ENCODE measurements at regions not wholly inside any gene's neighbourhood (a gene's known extent, or its start where the extent isn't known, plus 50 kb on each side); places are given as distances from the start of the nearest gene placed in this dataset.
"Not testable (repeated sequence)": the region's sequence is repeated elsewhere in the genome, so short reads cannot be mapped to it uniquely, and the experiment has no call there.

DNA sequence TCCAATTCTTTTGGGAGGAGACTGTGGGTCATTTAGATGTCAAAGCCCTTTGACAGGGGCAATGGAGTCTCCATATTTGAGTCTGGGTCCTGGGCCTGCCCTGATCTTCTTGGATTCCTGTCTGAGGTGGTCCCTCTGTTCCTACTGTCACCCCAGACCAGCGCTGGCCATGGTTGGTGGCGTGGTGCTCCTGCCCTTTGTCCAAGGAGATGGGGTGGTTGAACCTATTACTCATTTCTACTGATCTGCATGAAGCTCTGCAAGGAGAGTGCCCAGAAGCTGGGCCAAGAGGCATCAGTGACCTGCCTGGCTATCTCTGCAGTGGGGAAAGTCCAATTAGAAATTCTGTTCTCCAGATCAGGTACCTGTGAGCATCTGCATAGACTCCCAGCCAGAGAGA, 355.6 kb upstream of the NUPR2 start:
- FAIRE-seq (no peak), DNase-seq (ENCODE audit: low spot score in 2 of 2) (no peak)

DNA sequence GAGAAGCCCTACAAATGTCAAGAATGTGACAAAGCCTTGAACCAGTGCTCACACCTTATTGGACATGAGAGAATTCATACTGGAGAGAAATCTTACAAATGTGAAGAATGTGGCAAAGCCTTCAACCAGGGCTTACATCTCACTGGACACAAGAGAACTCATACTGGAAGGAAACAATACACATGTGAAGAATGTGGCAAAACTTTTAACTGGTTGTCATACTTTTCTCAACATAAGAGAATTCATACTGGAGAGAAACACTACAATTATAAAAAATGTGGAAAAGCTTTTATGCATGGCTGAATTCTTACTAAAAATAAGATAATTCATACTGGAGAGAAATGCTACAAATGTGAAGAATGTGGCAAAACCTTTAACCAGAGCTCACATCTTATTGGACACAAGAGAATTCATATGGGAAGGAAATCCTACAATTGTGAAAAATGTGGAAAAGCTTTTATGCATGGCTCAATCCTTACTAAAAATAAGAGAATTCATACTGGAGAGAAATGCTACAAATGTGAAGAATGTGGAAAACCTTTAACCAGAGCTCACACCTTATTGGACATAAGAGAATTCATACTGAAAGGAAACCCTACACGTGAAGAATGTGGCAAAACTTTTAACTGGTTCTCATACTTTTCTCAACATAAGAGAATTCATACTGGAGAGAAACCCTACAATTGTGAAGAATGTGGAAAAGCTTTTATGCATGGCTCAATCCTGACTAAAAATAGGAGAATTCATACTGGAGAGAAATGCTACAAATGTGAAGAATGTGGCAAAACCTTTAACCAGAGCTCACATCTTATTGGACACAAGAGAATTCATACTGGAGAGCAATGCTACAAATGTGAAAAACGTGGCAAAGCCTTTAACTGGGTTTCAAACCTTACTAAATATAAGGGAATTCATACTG, 350.6 kb upstream of the NUPR2 start:
- peak; percentile 8 for FAIRE-seq
- DNase-seq (ENCODE audit: low spot score in 2 of 2): not testable (repeated sequence)

DNA sequence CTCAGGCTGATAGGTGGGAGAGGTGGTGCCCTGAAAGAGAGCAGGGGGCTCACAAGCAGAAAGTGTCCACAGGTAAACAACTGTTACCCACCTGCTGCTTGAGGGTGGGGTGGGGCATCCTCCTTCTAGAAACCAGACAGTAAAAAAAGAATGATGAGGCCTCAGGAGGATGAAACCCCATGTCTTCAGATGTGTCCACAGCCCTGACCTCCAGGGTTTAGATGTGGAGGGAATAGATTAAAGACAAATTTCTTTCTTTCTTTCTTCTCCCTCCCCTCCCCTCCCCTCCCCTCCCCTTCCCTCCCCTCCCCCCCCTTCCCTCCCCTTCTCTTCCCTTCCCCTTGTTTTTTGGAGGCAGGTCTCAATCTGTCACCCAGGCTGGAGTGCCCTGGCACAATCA, 333.5 kb upstream of the NUPR2 start:
- no peak for DNase-seq (ENCODE audit: low spot score in 2 of 2)
- FAIRE-seq: no peak

DNA sequence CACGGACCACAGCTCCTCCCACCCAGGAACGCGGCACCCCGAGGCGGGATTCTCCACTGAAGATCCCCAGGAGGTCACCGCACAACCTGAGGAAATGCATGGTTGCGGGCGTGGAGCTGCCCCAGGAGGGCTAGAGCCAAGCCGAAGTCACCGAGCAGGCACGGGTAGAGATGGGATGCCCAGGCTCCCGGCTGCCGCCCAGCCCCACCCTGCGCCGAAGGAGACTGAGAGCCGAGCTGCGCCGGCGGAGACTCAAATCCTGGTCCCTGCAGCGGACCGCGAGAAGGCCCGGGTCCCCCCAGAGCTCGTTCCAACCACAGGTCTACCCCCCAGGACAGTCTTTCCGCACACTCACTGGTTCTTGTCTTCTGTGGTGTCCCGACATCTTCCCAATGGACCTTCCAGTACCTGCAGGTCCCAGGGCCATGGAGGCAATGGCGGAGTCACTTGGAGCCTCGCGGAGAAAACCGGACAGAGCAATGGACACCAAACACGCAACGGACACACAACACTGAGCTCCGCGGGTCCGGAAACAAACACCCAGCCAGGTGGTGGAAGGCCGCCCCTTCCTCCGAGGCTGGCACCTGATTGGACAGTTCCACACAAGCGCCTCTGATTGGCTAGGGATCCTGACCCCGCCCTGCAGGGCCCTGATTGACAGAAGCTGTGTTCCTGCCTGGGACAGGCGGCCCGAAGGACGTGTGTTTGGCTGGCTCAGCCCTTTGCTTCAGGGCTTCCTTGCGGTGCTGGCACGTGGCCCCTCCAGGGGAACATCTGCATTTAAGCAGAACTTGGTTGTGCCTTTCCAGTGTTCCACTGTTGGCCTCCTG, 331.9 kb upstream of the NUPR2 start:
- FAIRE-seq: no peak
- DNase-seq (ENCODE audit: low spot score in 2 of 2): no peak

DNA sequence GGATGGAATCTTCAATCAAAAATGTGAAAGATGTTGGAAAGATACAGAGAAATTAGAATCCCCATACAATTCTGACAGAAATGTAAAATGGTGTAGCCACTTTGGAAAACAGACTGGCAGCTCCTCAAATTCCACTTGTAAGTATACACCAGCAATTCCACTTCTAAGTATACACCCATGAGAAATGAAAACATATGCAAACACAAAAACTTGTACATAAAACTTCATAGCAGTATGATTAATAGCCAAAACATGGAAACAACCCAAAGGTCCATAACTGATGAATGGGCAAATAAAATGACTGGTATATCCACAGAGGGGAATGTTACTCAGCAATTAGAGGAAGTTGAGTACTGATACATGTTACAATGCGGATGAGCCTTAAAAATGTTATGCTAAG, 304.3 kb upstream of the NUPR2 start:
- not testable (repeated sequence) for DNase-seq (ENCODE audit: low spot score in 2 of 2)

DNA sequence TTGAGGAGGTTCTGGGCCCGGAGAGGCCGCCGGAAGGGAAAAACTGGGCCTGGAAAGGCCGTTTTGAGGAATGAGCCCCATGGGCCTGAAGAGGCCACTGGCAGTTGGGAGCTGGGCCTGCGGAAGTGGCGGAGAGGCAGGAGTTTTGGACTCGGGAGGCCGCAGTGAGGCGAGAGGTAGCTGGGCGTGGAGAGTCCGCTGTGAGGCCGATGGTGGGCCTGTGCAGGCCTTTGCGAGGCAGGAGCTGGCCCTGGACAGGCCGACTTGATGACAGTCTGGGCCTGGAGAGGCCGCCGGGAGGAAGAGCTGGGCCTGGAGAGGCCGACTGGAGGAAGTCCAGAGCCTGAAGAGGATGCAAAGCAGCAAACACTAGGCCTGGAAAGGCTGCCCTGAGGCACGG, 259.0 kb upstream of the NUPR2 start:
- DNase-seq (ENCODE audit: low spot score in 2 of 2) (no peak), FAIRE-seq (no peak)

More for the DNA sequence above, 304.3 kb upstream of the NUPR2 start:
- FAIRE-seq: not testable (repeated sequence)

DNA sequence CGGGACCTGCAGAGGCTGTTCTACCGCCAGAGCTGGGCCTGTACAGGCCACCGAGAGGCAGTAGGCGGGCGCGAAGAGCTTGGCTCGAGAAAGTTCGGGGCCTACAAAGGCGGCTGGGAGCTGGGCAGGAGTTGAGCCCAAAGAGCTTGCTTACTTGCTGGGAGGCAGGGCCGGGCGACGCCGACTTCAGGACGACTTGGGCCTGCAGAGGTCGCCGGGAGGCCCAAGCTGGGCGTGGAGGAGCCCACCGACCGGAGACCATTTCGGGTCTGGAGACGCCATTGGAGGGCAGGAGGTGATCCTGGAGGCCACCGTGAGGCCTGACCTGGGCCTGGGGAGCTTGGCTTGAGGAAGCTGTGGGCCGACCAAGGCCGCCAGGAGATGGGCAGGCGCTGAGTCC, 258.4 kb upstream of the NUPR2 start:
- not testable (repeated sequence) for FAIRE-seq; DNase-seq (ENCODE audit: low spot score in 2 of 2)

DNA sequence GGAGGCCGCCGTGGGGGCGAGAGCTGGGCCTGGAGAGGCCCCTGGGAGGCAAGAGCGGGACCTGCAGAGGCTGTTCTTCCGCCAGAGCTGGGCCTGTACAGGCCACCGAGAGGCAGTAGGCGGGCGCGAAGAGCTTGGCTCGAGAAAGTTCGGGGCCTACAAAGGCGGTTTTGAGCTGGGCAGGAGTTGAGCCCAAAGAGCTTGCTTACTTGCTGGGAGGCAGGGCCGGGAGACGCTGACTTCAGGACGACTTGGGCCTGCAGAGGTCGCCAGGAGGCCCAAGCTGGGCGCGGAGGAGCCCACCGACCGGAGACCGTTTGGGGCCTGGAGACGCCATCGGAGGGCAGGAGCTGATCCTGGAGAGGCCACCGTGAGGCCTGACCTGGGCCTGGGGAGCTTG, 257.1 kb upstream of the NUPR2 start:
- DNase-seq (ENCODE audit: low spot score in 2 of 2); FAIRE-seq: not testable (repeated sequence)

DNA sequence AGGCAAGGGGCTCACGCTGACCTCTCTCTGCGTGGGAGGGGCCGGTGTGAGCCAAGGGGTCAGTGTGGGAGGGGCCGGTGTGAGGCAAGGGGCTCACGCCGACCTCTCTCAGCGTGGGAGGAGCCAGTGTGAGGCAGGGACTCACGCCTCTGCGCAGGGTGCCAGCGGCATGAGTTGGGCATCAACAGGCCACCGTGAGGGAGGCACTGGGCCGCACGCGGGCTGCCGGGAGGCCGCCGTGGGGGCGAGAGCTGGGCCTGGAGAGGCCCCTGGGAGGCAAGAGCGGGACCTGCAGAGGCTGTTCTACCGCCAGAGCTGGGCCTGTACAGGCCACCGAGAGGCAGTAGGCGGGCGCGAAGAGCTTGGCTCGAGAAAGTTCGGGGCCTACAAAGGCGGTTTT, 255.6 kb upstream of the NUPR2 start:
- not testable (repeated sequence) for FAIRE-seq

DNA sequence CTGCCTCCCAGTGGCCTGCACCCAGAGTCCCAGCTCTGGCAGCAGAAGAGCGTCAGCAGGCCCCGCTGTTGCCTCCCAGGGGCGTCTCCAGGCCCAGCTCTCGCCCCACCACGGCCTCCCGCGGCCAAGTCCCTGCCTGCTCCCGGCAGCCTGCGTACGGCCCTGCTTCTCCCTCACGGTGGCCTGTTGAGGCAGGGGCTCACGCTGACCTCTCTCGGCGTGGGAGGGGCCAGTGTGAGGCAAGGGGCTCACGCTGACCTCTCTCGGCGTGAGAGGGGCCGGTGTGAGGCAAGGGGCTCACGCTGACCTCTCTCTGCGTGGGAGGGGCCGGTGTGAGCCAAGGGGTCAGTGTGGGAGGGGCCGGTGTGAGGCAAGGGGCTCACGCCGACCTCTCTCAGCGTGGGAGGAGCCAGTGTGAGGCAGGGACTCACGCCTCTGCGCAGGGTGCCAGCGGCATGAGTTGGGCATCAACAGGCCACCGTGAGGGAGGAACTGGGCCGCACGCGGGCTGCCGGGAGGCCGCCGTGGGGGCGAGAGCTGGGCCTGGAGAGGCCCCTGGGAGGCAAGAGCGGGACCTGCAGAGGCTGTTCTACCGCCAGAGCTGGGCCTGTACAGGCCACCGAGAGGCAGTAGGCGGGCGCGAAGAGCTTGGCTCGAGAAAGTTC, 254.1 kb upstream of the NUPR2 start:
- not testable (repeated sequence) for FAIRE-seq; DNase-seq (ENCODE audit: low spot score in 2 of 2)

More for the DNA sequence above, 255.6 kb upstream of the NUPR2 start:
- not testable (repeated sequence) for DNase-seq (ENCODE audit: low spot score in 2 of 2)

DNA sequence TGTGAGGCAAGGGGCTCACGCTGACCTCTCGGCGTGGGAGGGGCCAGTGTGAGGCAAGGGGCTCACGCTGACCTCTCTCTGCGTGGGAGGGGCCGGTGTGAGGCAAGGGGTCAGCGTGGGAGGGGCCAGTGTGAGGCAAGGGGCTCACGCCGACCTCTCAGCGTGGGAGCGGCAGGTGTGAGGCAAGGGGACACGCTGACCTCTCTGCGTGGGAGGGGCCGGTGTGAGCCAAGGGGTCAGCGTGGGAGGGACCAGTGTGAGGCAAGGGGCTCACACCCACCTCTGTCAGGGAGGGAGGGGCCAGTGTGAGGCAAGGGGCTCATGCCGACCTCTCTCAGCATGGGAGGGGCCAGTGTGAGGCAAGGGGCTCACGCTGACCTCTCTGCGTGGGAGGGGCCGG, 251.7 kb upstream of the NUPR2 start:
- FAIRE-seq; DNase-seq (ENCODE audit: low spot score in 2 of 2): not testable (repeated sequence)

DNA sequence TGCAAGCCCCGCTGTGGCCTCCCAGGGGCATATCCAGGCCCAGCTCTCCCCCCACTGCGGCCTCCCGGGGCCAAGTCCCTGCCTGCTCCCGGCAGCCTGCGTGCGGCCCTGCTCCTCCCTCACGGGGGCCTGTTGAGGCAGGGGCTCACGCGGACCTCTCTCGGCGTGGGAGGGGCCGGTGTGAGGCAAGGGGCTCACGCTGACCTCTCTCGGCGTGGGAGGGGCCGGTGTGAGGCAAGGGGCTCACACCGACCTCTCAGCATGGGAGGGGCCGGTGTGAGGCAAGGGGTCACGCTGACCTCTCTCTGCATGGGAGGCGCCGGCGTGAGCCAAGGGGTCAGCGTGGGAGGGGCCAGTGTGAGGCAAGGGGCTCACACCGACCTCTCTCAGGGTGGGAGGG, 251.2 kb upstream of the NUPR2 start:
- DNase-seq (ENCODE audit: low spot score in 2 of 2); FAIRE-seq: not testable (repeated sequence)

DNA sequence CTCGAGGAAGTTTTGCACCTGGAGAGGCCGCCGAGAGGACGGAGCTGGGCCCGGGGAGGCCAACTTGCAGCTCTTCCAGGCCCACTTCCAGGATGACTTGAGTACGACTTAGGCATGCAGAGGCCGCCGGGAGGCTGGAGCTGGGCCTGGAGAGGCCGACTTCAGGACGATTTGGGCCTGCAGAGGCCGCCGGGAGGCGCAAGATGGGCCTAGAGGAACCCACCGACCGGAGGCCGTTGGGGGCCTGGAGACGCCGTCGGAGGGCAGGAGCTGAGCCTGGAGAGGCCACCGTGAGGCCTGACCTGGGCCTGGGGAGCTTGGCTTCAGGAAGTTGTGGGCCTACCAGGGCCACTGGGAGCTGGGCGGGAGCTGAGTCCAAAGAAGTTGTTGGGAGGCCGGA, 250.5 kb upstream of the NUPR2 start:
- DNase-seq (ENCODE audit: low spot score in 2 of 2); FAIRE-seq: not testable (repeated sequence)

DNA sequence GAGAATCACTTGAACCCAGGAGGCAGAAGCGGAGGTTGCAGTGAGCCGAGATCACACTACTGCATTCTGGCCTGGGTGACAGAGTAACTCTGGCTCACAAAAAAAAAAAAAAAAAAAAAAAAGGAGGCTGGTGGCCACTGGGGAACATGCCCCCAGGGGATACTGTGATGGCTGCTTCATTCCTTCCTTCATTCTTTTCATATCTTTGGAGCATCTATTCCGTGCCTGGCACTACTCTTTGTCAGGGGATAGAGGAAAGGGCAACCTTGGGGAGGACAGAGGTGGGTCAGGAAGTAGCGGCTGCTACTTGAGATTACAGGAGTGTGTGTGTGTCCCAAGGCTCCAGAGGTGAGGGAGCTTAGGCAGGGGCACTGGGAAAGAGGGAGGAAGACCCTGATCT, 236.4 kb upstream of the NUPR2 start:
- not testable (repeated sequence) for FAIRE-seq; DNase-seq (ENCODE audit: low spot score in 2 of 2)

DNA sequence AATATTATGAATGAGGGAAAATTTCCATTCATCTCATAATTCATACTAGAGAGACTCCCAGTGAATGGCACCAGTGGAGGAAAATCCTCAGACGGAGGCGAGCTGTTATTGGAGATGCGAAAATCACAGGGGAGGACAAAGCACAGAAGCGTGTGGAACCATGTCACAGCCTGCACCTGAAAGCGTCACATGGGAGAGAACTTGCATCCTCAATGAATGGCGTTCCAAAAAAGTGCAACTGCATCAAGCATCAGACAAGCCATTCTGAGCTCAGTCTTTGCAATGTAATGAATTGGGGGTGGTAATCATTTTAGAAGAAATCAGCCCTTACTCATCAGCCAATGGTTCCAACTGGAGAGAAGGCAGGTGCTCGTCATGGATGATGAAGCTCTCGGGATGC, 235.0 kb upstream of the NUPR2 start:
- not testable (repeated sequence) for FAIRE-seq; DNase-seq (ENCODE audit: low spot score in 2 of 2)

DNA sequence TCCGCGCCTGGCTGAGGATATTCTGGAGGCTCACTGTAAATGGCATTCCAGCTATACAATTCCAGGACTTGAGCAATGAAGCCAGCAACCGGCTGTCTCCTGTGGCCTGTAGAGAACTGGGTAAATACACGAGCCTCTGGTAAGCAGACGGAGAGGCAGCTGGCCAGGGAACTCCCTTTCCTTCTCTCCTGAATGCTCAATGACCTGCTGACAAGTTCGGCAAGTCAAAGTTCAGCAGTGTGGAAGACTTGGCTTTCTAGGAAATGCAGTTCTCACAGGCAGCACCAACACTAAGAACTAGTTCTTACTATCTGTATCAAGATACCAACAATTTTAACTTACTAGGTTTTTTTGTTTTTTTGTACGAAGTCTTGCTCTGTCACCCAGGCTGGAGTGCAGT, 232.1 kb upstream of the NUPR2 start:
- FAIRE-seq; DNase-seq (ENCODE audit: low spot score in 2 of 2): not testable (repeated sequence)

DNA sequence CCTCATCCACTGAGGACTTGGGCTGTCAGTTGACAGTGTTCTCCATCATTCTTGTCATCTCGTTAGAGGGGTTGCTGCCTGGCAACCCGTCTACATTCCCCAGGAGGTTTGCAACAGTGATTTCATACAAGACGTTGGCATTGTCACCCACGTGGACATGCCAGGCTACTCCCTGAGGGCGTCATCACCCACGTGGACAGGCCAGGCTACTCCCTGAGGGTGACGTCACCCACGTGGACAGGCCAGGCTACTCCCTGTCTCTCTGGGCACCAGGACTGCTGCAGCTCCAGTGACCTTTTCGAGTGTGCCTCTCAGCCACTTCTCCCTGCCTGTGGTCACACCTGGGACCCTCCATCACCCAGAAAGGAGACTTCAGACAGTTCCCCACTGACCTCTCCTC, 212.1 kb upstream of the NUPR2 start:
- FAIRE-seq: not testable (repeated sequence)

DNA sequence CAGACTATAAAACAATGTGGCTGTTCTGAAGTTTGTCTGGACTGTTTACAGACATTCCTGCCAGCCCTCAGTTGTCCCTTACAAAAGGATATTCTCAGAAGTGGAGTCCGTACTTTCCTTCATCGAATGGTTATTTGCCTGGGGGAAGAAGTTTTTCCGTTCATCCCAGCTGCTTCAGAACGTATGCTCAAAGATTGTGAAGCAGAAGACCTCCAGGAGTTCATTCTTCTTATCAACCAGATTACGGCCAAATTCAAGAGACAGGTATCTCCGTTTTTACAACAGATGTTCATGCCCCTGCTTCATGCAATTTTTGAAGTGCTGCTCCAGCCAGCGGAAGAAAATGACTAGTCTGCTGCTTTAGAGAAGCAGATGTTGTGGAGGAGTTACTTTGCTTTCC, 174.3 kb upstream of the NUPR2 start:
- DNase-seq (ENCODE audit: low spot score in 2 of 2): no peak
- no peak for FAIRE-seq

More for the DNA sequence above, 212.1 kb upstream of the NUPR2 start:
- DNase-seq (ENCODE audit: low spot score in 2 of 2): not testable (repeated sequence)

DNA sequence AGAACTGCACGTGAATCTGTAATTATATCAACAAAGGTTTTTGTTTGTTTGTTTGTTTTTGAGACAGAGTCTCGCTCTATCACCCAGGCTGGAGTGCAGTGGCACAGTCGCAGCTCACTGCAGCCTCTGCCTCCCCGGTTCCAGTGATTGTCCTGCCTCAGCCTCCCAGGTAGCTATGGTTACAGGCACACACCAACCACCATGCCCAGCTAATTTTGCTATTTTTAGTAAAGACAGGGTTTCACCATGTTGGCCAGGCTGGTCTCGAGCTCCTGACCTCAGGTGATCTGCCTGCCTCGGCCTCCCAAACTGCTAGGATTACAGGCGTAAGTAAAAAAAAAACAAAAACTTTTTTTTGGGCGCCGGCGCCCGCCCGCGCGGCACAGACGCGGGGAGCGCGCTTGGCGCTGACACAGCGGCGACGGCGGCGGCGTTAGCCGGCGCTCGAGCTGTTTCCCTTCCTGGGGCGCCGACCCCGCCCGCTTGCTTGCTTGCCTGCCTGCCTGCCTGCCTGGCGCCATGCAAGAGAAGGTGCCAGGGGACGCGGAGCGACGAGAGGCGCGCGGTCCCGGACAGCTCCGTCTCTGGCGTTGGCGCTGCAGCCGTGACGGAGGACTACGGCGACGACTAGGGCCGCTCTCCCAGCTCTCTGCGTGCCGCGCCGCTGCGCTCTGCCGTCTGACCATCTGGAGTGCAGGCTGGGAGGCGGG, 171.4 kb upstream of the NUPR2 start:
- DNase-seq (ENCODE audit: low spot score in 2 of 2) (peak in 1 of 2 donors; percentile 20), FAIRE-seq (no peak)

DNA sequence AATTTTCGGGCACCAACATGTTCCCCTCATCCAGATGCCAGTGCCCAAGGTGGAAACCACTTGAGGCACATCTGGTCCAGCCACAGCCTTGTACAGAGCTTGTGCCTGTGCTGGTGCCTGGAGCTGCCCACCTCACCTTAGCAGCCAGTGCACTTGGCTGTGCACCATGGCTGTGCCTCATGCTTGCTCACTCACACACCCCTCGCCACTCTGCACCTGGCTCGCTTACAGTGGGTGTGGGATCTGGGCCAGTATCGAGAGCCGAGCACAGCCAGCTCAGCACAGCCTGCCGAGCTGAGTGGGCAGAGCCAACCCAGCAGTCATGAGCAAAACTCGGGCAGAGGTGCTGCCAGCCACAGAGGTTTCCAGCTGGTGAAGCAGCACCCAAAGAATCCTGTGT, 139.9 kb upstream of the NUPR2 start:
- FAIRE-seq (no peak), DNase-seq (ENCODE audit: low spot score in 2 of 2) (no peak)

All from frontal cortex (tissue), 3 donors.